SK-N-SH (cell line): ENCODE measurements at regions not wholly inside any gene's neighbourhood (a gene's known extent, or its start where the extent isn't known, plus 50 kb on each side); places are given as distances from the start of the nearest gene placed in this dataset.

Experiments used
- CTCF ChIP-seq: fragments of 200-600 bp; sonication (generic); IDR thresholded peaks from 2 replicates; pipeline ENCODE4 v1.6.1; 2017; ENCODE audit warnings: antibody characterized with exemption, mild to moderate bottlenecking, moderate library complexity
- ELF1 ChIP-seq: IDR thresholded peaks from 2 replicates; pipeline ENCODE4 v1.4.0; 2012
- EZH2phosphoT487 ChIP-seq: fragments of 200-600 bp; sonication (generic); IDR thresholded peaks from 2 replicates; pipeline ENCODE4 v1.6.1; 2017; ENCODE audit warnings: low read depth, mixed run types, mild to moderate bottlenecking, antibody characterized with exemption, moderate library complexity, borderline replicate concordance
- IRF3 ChIP-seq: fragments of 150-350 bp; IDR thresholded peaks from 2 replicates; pipeline ENCODE4 v1.6.1; 2016; ENCODE audit warnings: mild to moderate bottlenecking, low read depth, low read length
- POLR2AphosphoS5 ChIP-seq: IDR thresholded peaks from 2 replicates; pipeline ENCODE4 v1.6.1; 2012; ENCODE audit warnings: low read depth, low read length
- RXRA ChIP-seq: IDR thresholded peaks from 2 replicates; pipeline ENCODE4 v1.4.0; 2012; ENCODE audit warnings: low read depth, mild to moderate bottlenecking, borderline replicate concordance
- TAF1 ChIP-seq: IDR thresholded peaks from 2 replicates; pipeline ENCODE4 v1.6.1; 2012; ENCODE audit warnings: low read depth, mild to moderate bottlenecking, low read length, moderate library complexity, borderline replicate concordance
- YY1 ChIP-seq: IDR thresholded peaks from 2 replicates; pipeline ENCODE4 v1.4.0; 2012; ENCODE audit warnings: low read depth, mild to moderate bottlenecking

- no peak for TF ChIP-seq CTCF
- TF ChIP-seq RXRA: no peak
- TF ChIP-seq ELF1: no peak
- TF ChIP-seq POLR2AphosphoS5: no peak
- no peak for TF ChIP-seq YY1
- TF ChIP-seq TAF1: no peak
- no peak for TF ChIP-seq IRF3
- no peak for TF ChIP-seq EZH2phosphoT487
Observed at GRCh38 chr17:79680318-79680695, 50.4 kb upstream of the ENPP7 start.
